NCI-H524 treated with DMSO at 0.1 percent for 48 hours (cell line): ENCODE measurements at regions not wholly inside any gene's neighbourhood (a gene's known extent, or its start where the extent isn't known, plus 50 kb on each side); places are given as distances from the start of the nearest gene placed in this dataset.
A peak's percentile ranks its signal among the peaks of the same experiment; 100 is the strongest.

Experiments used
- DNase-seq: peaks from one replicate; lab custom pipeline; 2025; lab: John Stamatoyannopoulos, UW

GRCh38 chr12:75837700-75838099, 193.9 kb downstream of the PHLDA1 start:
- DNase-seq = peak; percentile 93

- no peak for DNase-seq
Observed at GRCh38 chr12:75836533-75836932, 195.0 kb downstream of the PHLDA1 start.

- DNase-seq = no peak
Observed at GRCh38 chr12:75834591-75834990, 197.0 kb downstream of the PHLDA1 start.

GRCh38 chr12:75833268-75833667, 198.3 kb downstream of the PHLDA1 start:
- no peak for DNase-seq

- DNase-seq = no peak
Observed at GRCh38 chr12:75831402-75831801, 200.2 kb downstream of the PHLDA1 start.

- no peak for DNase-seq
Observed at GRCh38 chr12:75827061-75827460, 204.5 kb downstream of the PHLDA1 start.

GRCh38 chr12:75825686-75826085, 205.9 kb downstream of the PHLDA1 start:
- no peak for DNase-seq

- no peak for DNase-seq
Observed at GRCh38 chr12:75823475-75823874, 208.1 kb downstream of the PHLDA1 start.

GRCh38 chr12:75822416-75822815, 209.2 kb downstream of the PHLDA1 start:
- no peak for DNase-seq

- peak; percentile 49 for DNase-seq
Observed at GRCh38 chr12:75820848-75821578, 210.6 kb downstream of the PHLDA1 start.

GRCh38 chr12:75820071-75820470, 211.5 kb downstream of the PHLDA1 start:
- peak; percentile 73 for DNase-seq

GRCh38 chr12:75819512-75819911, 212.1 kb downstream of the PHLDA1 start:
- no peak for DNase-seq

GRCh38 chr12:75818863-75819262, 212.7 kb downstream of the PHLDA1 start:
- no peak for DNase-seq

GRCh38 chr12:75816897-75817296, 214.7 kb downstream of the PHLDA1 start:
- DNase-seq = peak; percentile 35

- DNase-seq = no peak
Observed at GRCh38 chr12:75815756-75816155, 215.8 kb downstream of the PHLDA1 start.

GRCh38 chr12:75814851-75815754, 216.5 kb downstream of the PHLDA1 start:
- DNase-seq = peak; percentile 38

- DNase-seq = no peak
Observed at GRCh38 chr12:75813072-75813471, 218.5 kb downstream of the PHLDA1 start.

- DNase-seq = peak; percentile 82
Observed at GRCh38 chr12:75812271-75813018, 219.1 kb downstream of the PHLDA1 start.

GRCh38 chr12:75809746-75810145, 221.8 kb downstream of the PHLDA1 start:
- no peak for DNase-seq

GRCh38 chr12:75807494-75807893, 224.1 kb downstream of the PHLDA1 start:
- no peak for DNase-seq

GRCh38 chr12:75805905-75806304, 225.7 kb downstream of the PHLDA1 start:
- DNase-seq = no peak

GRCh38 chr12:75805320-75805719, 226.3 kb downstream of the PHLDA1 start:
- DNase-seq = no peak
